Kidney glomerular epithelial cell (primary cell): ENCODE measurements at regions not wholly inside any gene's neighbourhood (a gene's known extent, or its start where the extent isn't known, plus 50 kb on each side); places are given as distances from the start of the nearest gene placed in this dataset.
A peak's percentile ranks its signal among the peaks of the same experiment; 100 is the strongest.

Source experiments
- DNase-seq: peaks from one replicate; lab custom pipeline; 2025; lab: John Stamatoyannopoulos, UW

- DNase-seq, result no peak
Observed at GRCh38 chr18:70500748-70501147, 211.9 kb downstream of the SOCS6 start.

GRCh38 chr18:70499218-70499691, 210.4 kb downstream of the SOCS6 start:
- DNase-seq, result no peak

- no peak for DNase-seq
Observed at GRCh38 chr18:70496353-70497294, 207.8 kb downstream of the SOCS6 start.

GRCh38 chr18:70494524-70494923, 205.7 kb downstream of the SOCS6 start:
- DNase-seq, result no peak

GRCh38 chr18:70493461-70493860, 204.6 kb downstream of the SOCS6 start:
- no peak for DNase-seq

GRCh38 chr18:70491734-70492348, 203.0 kb downstream of the SOCS6 start:
- DNase-seq, result no peak

- peak; percentile 47 for DNase-seq
Observed at GRCh38 chr18:70489986-70490933, 201.4 kb downstream of the SOCS6 start.

GRCh38 chr18:70489571-70489970, 200.7 kb downstream of the SOCS6 start:
- DNase-seq, result no peak

- peak; percentile 55 for DNase-seq
Observed at GRCh38 chr18:70469916-70470315, 181.1 kb downstream of the SOCS6 start.

GRCh38 chr18:70468861-70469547, 180.2 kb downstream of the SOCS6 start:
- no peak for DNase-seq

- DNase-seq, result peak; percentile 47
Observed at GRCh38 chr18:70464343-70465114, 175.7 kb downstream of the SOCS6 start.

- DNase-seq, result no peak
Observed at GRCh38 chr18:70463085-70463484, 174.2 kb downstream of the SOCS6 start.

- no peak for DNase-seq
Observed at GRCh38 chr18:70462078-70462439, 173.2 kb downstream of the SOCS6 start.

- no peak for DNase-seq
Observed at GRCh38 chr18:70461323-70462077, 172.7 kb downstream of the SOCS6 start.

- no peak for DNase-seq
Observed at GRCh38 chr18:70459731-70460130, 170.9 kb downstream of the SOCS6 start.

- DNase-seq, result no peak
Observed at GRCh38 chr18:70459251-70459650, 170.4 kb downstream of the SOCS6 start.

- no peak for DNase-seq
Observed at GRCh38 chr18:70457788-70458187, 168.9 kb downstream of the SOCS6 start.

- DNase-seq, result no peak
Observed at GRCh38 chr18:70457223-70457622, 168.4 kb downstream of the SOCS6 start.

GRCh38 chr18:70456376-70456775, 167.5 kb downstream of the SOCS6 start:
- DNase-seq, result no peak

- no peak for DNase-seq
Observed at GRCh38 chr18:70455731-70456130, 166.9 kb downstream of the SOCS6 start.
